Motor neuron (in vitro differentiated cells): ENCODE measurements at regions not wholly inside any gene's neighbourhood (a gene's known extent, or its start where the extent isn't known, plus 50 kb on each side); places are given as distances from the start of the nearest gene placed in this dataset.

Experiments
- ATAC-seq, 8 experiments: fragments of 200-7000 bp; cut with Tn5 transposase; replicated peaks in 6 of 8; 2 replicates each; pipeline ENCODE4 v1.8.0; 2021; ENCODE audit warnings: mild to moderate bottlenecking in 8 of 8, moderate library complexity in 8 of 8
- H3K27ac ChIP-seq, 2 donors: fragments of 250-450 bp; sonication (Bioruptor Pico); 2 replicates each; pipeline ENCODE4 v1.9.0; 2021; ENCODE audit warnings: antibody characterized with exemption in 2 of 2, mild to moderate bottlenecking in 2 of 2, moderate library complexity in 1 of 2
- H3K4me1 ChIP-seq, 2 donors: fragments of 250-450 bp; sonication (Bioruptor Pico); replicated peaks in 1 of 2; 2 replicates each; pipeline ENCODE4 v1.6.1; 2021; ENCODE audit warnings: antibody characterized with exemption in 2 of 2, mild to moderate bottlenecking in 2 of 2, moderate library complexity in 1 of 2
- H3K4me3 ChIP-seq, 5 donors: fragments of 250-450 bp; sonication (Bioruptor Pico); 2 replicates each; pipeline ENCODE4 v1.9.0; 2021; ENCODE audit warnings: antibody characterized with exemption in 5 of 5, mild to moderate bottlenecking in 5 of 5, moderate library complexity in 4 of 5
- WGBS, 10 experiments: fragments of 450-650 bp; shearing (Covaris generic); methylation state at CpG; one replicate each; pipeline ENCODE4 v1.0.0; 2022; 5-methylcytosine and 5-hydroxymethylcytosine counted together
- in situ Hi-C, 9 experiments: fragments of 400-800 bp; cut with MboI; loops; one replicate each; pipeline ENCODE4 v1.15.0; 2021; ENCODE audit warnings: low sequenced_read_pairs in 9 of 9, low pct_unique_long_range_greater_than_20kb in 2 of 9; ENCODE audit not compliant: unreplicated experiment in 9 of 9

GRCh38 chr4:73929278-73929677 is 52.5 kb downstream of the PF4 start:
- Histone ChIP-seq H3K27ac (no peak overlapping the region), H3K4me3 (no peak overlapping the region), H3K4me1 (no peaks in the 10 kb centered on the region)
- peak in 3 of 8 experiments; percentile 33 to 93 (median 46) for ATAC-seq
- in situ Hi-C loops, result no loop called here
- 57 to 93% (median 83%) methylated on average over 2 to 4 of the region's 4 CpGs; no CpG with 5 or more reads in 2 of the 10 experiments for WGBS, 10 experiments

- ATAC-seq, result no peak
- 42 to 100% (median 83%) methylated on average over 1 of the region's 1 CpG; no CpG with 5 or more reads in 1 of the 10 experiments for WGBS, 10 experiments
- in situ Hi-C loops, result no loop called here
- no peak overlapping the region for H3K27ac ChIP-seq
- no peak overlapping the region for H3K4me3 ChIP-seq
- peaks cover 0 to 6% of the 10 kb centered on the region in 2 donors for H3K4me1 ChIP-seq
Measured at GRCh38 chr4:73923631-73923937, 54.4 kb downstream of the CXCL1 start.

- WGBS, 10 experiments, result 0 to 83% (median 50%) methylated on average over 1 of the region's 1 CpG
- Histone ChIP-seq H3K27ac (no peak overlapping the region), H3K4me3 (no peak overlapping the region), H3K4me1 (peaks cover 0 to 6% of the 10 kb centered on the region in 2 donors)
- ATAC-seq, result no peak
- in situ Hi-C loops, result no loop called here
Measured at GRCh38 chr4:73922766-73923630, 53.8 kb downstream of the CXCL1 start.

GRCh38 chr4:73922317-73922716 is 53.1 kb downstream of the CXCL1 start:
- H3K4me1 ChIP-seq, result peaks cover 0 to 6% of the 10 kb centered on the region in 2 donors
- no peak overlapping the region for H3K27ac ChIP-seq
- in situ Hi-C loops, result no loop called here
- no peak for ATAC-seq
- H3K4me3 ChIP-seq, result no peak overlapping the region
